Left hindlimb (tissue), 1 donor: ENCODE measurements at regions not wholly inside any gene's neighbourhood (a gene's known extent, or its start where the extent isn't known, plus 50 kb on each side); places are given as distances from the start of the nearest gene placed in this dataset.
A peak's percentile ranks its signal among the peaks of the same experiment; 100 is the strongest.

Experiments used
- DNase-seq: peaks from one replicate; pipeline ENCODE4 v3.0.0-alpha.2; 2018

DNA sequence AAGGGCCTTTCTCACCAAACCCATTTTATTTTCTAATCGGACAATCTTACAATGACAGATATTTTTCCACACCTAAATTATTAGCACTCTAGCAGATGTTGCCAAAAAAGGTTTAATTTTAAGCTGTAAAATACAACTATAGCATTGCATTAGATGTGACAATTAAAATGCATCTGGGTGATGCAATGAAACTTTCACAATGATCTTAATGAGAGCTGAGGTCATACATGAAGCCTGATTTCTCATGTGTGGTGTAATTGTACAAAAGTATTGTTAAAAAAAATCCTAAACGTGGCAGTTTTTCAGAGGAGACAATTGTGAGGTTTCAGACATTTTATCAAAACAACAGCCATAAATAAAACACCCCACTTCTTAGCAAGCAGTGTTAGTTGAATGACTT is 606.0 kb downstream of the HDGFL1 start:
- DNase-seq: no peak

DNA sequence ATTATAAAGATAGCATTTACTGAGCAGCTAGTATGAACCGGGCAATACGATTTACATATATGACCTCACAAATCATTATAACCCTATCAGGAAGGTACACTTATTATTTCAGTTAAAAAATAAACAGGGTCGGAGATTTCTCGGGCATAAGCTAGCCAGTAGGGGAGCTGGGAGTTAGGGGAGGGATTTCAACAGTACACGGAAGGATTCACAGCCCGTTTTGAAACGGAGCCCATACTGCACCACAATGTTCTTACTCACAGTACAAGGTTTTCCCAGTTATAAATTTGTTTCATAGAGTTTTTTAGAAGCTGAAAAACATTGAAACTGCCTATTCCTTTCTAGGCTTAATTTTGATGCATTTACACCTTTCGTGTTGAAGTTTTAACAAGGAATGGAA is 607.1 kb downstream of the HDGFL1 start:
- DNase-seq: no peak

DNA sequence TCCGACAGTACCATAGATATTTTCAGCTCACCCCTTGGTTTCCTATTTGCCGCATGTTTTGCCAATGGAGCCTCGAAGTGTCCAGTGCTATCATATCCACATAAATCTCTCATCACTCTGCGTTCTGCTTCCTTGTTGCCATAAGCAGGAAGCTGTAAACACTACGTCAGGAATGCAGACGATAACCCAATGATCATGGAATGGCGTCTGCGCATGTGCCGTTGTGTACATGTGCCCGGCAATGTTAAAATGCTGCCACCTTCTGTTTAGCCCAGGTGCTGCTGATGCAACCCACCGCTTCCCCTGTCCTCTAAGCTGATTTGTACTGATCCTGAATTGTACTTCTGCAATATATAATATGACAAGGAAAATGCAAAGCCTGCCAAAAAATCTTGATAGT is 607.5 kb downstream of the HDGFL1 start:
- no peak for DNase-seq

GRCh38 chr6:23177806-23178205 is 608.4 kb downstream of the HDGFL1 start:
- no peak for DNase-seq

- DNase-seq: no peak
Measured at GRCh38 chr6:23179994-23180393, 610.6 kb downstream of the HDGFL1 start.

DNA sequence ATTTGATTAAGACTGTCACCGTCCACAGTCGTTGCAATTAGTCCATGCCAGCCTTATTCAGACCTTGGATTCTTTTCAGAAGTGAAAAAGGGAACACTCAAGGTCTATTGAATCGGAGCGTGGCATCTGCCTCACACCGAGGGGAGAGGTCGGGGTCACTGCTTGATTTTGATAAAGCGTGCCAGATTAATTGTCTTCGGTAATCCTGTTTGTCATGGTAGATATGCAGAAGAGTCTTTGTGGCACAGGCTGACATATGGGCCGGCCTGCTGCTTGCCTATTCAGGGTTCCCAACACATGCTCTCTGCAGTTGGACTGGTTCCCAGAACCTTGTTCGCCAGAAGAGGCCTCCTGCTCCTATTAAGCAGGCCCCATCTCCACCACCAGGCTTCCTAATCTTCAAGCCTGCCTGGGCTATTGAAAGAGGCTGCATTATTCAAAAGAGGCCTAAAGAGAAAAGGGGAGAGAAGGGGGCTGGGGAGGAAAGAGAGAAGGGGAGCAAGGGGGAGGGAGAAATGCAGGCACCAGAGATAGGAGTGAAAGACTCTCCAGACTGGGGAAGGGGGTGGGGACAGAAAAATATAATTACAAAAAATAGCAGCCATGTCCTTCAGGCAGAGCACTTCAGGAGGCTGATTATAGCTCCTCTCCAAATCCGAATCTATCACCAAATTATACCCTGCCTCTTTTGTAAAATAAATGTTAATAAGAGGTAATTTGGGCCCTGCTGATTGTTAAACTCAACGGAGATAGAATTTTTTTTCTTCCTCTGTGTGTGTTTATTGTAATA is 611.3 kb downstream of the HDGFL1 start:
- DNase-seq: peak; percentile 57

GRCh38 chr6:23181356-23182110 is 612.2 kb downstream of the HDGFL1 start:
- no peak for DNase-seq

GRCh38 chr6:23183846-23184245 is 614.5 kb downstream of the HDGFL1 start:
- no peak for DNase-seq

DNA sequence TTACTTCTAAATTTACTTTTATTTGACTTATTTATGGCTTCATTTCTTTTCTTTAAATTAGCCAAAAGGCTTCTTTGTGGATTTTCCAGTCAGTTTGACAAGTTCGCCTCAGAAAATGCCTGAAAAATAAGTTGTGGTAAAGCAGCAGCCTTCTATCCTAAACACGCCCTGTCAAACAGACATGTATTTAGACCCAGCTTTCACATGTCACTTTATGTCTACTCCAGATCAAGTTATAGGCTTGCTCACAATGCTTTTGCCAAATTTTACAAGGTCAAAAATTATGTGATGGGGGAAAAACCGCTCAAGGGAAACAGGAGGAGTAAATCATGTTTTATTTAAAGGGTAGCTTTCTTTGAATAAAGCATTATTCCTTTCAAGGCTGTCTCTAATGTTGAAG is 615.0 kb downstream of the HDGFL1 start:
- DNase-seq: no peak

GRCh38 chr6:23195487-23195886 is 626.1 kb downstream of the HDGFL1 start:
- no peak for DNase-seq

GRCh38 chr6:23199541-23199940 is 630.2 kb downstream of the HDGFL1 start:
- DNase-seq: no peak

DNA sequence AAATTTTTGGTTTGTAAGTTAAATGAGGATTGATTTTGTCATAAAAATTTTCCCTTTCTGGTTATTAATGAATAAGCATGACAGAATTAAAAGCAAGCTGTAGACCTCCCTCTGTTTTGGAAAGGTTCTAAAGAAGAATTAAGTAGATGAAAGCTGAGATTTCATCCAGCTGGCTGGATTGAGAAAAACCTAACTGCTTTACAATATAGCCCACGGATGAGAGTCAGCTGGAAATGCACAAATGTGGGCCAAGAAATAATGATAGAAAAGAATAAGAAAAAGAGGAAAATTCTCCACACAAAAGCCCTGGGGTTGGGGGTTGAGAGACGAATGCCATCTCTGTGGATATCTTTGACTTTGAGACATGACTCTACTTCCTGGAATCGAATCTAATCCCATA is 631.6 kb downstream of the HDGFL1 start:
- DNase-seq: no peak

DNA sequence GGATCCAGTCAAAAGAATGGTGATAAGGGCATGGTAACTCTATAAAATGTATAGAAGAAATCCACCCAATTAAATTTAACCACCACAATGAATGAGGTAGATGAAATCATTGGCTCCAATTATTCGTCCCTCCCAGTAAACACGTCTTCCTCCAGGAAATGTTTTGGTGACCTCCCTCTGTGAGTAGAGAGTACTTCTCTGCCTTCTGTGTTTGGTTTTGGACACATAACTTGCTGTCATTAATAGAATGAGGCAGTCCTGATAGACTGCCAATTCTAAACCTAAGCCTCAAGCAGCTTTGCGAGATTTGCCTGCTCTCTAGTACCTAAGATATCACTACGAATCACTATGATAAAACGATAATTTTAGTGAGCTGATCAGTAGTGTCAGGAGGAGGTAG is 632.8 kb downstream of the HDGFL1 start:
- no peak for DNase-seq

- DNase-seq: no peak
Measured at GRCh38 chr6:23212398-23212797, 643.0 kb downstream of the HDGFL1 start.

DNA sequence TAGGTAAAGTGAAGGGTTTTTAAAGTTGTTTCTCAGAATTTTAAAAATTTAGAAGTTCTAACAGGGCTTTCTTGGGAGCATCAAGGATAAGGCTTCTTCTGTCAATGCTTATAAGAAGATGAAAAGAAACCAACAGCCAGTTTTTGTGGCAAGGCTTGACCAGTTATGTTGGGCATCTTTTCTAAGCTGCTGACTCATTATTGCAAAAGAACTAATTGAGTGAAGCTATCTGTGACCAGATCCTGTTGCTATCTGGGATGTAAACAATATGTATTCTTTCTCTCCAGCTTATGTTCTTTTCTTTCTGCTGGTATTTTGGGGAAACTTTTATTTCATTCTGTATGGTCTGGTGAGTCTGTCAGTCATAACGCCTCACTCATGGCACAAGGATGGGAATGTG is 643.8 kb downstream of the HDGFL1 start:
- no peak for DNase-seq

- no peak for DNase-seq
Measured at GRCh38 chr6:23213651-23214050, 644.3 kb downstream of the HDGFL1 start.

DNA sequence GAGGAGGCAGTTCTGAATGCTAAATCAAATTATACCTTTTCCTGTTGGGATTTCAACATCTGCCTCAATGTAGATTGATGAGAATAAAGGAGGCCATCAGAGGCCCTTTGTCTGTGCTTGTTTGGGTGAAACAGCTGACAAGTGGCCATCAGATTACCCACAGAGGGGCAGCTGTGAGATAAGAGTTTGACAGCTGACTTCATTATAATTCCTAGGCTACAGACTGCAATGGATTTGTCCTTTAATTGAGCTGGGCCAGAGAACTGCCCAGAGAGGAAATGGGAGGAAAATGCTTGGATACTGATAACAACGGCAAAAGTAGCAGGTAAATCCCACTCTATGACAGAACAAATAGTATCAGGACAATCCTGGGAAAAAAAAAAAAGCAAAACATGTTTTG is 649.4 kb downstream of the HDGFL1 start:
- DNase-seq: no peak

DNA sequence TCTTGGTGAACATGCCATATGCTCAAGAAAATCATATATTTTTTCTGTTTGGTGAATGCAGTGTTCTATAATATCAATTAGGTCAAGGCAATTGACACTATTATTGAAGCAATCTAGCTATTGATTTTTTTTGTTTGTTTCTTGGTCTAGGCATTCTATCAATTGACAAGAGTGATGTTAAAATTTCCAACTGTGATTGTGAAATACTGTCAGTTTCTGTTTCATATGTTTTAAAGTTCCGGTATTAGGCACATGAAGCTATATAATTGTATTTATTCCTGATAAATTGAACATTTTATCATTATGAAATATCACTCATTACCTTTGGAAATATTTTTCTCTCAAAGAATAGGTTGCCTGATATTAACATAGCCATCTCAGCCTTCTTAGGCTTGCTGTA is 653.4 kb downstream of the HDGFL1 start:
- no peak for DNase-seq

DNA sequence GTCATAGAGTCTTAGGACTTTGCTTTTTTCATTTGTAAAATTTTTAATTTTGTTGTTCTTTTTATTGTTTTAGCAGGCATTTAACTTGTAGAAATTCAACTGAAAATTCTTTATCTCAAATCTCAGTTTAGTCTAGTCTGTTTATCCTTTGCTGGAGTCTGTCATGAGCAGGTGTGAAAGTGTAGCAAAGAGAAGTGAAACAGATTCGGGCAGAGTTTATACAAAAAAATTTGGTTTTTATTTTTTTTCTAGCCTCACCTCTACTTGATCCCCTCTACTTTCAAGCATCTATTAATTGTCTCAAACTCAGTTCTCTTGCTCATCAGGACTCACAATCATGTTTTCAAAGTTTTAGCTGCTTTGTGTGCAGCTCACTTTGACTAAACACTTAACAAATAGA is 655.2 kb downstream of the HDGFL1 start:
- no peak for DNase-seq

DNA sequence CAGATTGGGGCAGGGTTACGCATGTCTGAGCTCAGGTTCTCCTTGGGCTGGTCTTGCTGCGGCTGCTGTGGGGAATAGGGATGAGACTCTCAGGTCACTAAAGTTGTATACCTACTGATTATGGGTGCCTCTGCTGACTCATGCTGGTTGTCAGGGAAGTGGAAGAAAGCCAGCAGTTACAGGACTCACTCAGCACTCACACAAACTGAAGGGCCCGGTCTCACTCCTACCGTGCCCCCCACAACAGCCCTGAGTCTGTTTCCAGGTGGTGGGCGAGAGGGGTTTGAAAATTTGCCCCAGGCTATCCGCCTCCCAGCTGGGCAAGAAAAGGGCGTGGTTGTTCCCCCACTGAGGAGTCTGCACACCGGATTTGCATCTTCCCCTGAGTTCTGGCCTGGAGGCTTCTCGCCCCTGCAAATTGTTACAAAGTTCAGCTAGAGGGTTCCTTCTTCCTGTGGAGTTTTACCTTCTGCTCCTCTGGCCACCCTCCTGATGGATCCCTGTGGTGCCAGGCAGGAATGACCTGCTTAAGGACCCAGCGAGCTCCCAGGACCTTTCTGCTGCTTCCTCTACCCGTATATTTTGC is 659.2 kb downstream of the HDGFL1 start:
- no peak for DNase-seq

GRCh38 chr6:23243854-23244253 is 674.5 kb downstream of the HDGFL1 start:
- DNase-seq: no peak

GRCh38 chr6:23244300-23244699 is 674.9 kb downstream of the HDGFL1 start:
- DNase-seq: no peak

- no peak for DNase-seq
Measured at GRCh38 chr6:23245572-23245971, 676.2 kb downstream of the HDGFL1 start.

GRCh38 chr6:23246896-23247295 is 677.5 kb downstream of the HDGFL1 start:
- no peak for DNase-seq
